GM12873 (cell line): ENCODE measurements at regions not wholly inside any gene's neighbourhood (a gene's known extent, or its start where the extent isn't known, plus 50 kb on each side); places are given as distances from the start of the nearest gene placed in this dataset.

ENCODE experiments used
- TF ChIP-seq, protein P1 (sequence below): IDR thresholded peaks from 2 replicates; pipeline ENCODE4 v1.5.1; 2012; ENCODE audit warnings: low read depth, mild to moderate bottlenecking, moderate library complexity, low read length, control low read depth; ENCODE audit not compliant: insufficient read depth; ENCODE audit errors: missing control alignments

GRCh38 chr1:79551321-79551720 is 544.8 kb upstream of the ADGRL4 start:
- TF ChIP-seq, protein P1, sequence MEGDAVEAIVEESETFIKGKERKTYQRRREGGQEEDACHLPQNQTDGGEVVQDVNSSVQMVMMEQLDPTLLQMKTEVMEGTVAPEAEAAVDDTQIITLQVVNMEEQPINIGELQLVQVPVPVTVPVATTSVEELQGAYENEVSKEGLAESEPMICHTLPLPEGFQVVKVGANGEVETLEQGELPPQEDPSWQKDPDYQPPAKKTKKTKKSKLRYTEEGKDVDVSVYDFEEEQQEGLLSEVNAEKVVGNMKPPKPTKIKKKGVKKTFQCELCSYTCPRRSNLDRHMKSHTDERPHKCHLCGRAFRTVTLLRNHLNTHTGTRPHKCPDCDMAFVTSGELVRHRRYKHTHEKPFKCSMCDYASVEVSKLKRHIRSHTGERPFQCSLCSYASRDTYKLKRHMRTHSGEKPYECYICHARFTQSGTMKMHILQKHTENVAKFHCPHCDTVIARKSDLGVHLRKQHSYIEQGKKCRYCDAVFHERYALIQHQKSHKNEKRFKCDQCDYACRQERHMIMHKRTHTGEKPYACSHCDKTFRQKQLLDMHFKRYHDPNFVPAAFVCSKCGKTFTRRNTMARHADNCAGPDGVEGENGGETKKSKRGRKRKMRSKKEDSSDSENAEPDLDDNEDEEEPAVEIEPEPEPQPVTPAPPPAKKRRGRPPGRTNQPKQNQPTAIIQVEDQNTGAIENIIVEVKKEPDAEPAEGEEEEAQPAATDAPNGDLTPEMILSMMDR, result no peak

GRCh38 chr1:79550402-79550801 is 543.9 kb upstream of the ADGRL4 start:
- TF ChIP-seq, protein P1, result no peak

- TF ChIP-seq, protein P1, result no peak
These were observed 542.7 kb upstream of the ADGRL4 start for GRCh38 chr1:79549201-79549600.

- TF ChIP-seq, protein P1, result no peak
These were observed 541.0 kb upstream of the ADGRL4 start for GRCh38 chr1:79547514-79547913.

GRCh38 chr1:79543394-79543793 is 536.9 kb upstream of the ADGRL4 start:
- TF ChIP-seq, protein P1, result no peak

GRCh38 chr1:79539001-79539400 is 532.5 kb upstream of the ADGRL4 start:
- TF ChIP-seq, protein P1, result no peak

DNA sequence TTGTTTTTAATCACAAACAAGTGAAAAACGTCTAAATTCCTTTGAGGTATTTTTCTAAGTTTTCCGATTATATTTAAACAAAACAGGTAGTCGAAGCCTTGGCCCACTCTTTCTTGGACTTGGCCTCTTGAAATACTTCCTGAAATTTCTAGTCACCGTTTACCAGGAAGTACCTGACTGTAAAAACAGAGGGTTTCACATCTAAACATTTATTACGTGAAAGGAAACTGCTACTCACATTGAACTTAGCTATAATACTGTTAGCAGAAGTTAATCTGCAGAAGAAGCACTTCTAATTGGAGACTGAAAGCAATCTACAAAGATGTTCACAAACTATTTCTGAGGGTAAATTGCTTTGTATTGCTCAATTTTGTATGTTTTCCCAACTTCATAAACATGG is 526.0 kb upstream of the ADGRL4 start:
- TF ChIP-seq, protein P1, result no peak

GRCh38 chr1:79531790-79532189 is 525.3 kb upstream of the ADGRL4 start:
- TF ChIP-seq, protein P1, result no peak
